Activated CD4-positive, alpha-beta T cell treated with anti-CD3 and anti-CD28 coated beads, Interleukin-2, amount 10 ng/mL, durations not matched to agents 24 days and 14 days (primary cell): ENCODE measurements at regions not wholly inside any gene's neighbourhood (a gene's known extent, or its start where the extent isn't known, plus 50 kb on each side); places are given as distances from the start of the nearest gene placed in this dataset.
"Not testable (repeated sequence)": the region's sequence is repeated elsewhere in the genome, so short reads cannot be mapped to it uniquely, and the experiment has no call there.

Experiments used
- DNase-seq: peaks from one replicate; pipeline ENCODE4 v3.0.0; 2022
- H3K27ac Mint-ChIP-seq: one replicate; pipeline ENCODE4 v1.8.0; 2022; ENCODE audit warnings: mild to moderate bottlenecking, mixed read lengths
- H3K27me3 Mint-ChIP-seq: one replicate; pipeline ENCODE4 v1.8.0; 2022; ENCODE audit warnings: mixed read lengths
- H3K36me3 Mint-ChIP-seq: one replicate; pipeline ENCODE4 v1.8.0; 2022; ENCODE audit warnings: low read depth, mild to moderate bottlenecking, mixed read lengths
- H3K4me1 Mint-ChIP-seq: one replicate; pipeline ENCODE4 v1.8.0; 2021; ENCODE audit warnings: mixed read lengths
- H3K4me3 Mint-ChIP-seq: one replicate; pipeline ENCODE4 v1.8.0; 2022; ENCODE audit warnings: mild to moderate bottlenecking, moderate library complexity, mixed read lengths
- H3K9me3 Mint-ChIP-seq: one replicate; pipeline ENCODE4 v1.8.0; 2021; ENCODE audit warnings: mixed read lengths
- intact Hi-C: fragments of 100-400 bp; cut with micrococcal nuclease; formaldehyde crosslinking; loops from one replicate; pipeline ENCODE4 v1.15.1; 2023

GRCh38 chr15:32342772-32343199 lies 60.3 kb downstream of the GOLGA8K start:
- H3K36me3 Mint-ChIP-seq, H3K27ac Mint-ChIP-seq, H3K4me1 Mint-ChIP-seq, intact Hi-C loops, H3K27me3 Mint-ChIP-seq, H3K9me3 Mint-ChIP-seq, H3K4me3 Mint-ChIP-seq: not testable (repeated sequence)
- peak; percentile 56 for DNase-seq

- H3K27me3 Mint-ChIP-seq, H3K9me3 Mint-ChIP-seq, intact Hi-C loops, H3K4me1 Mint-ChIP-seq, H3K27ac Mint-ChIP-seq, H3K36me3 Mint-ChIP-seq, DNase-seq, H3K4me3 Mint-ChIP-seq: not testable (repeated sequence)
Observed at GRCh38 chr15:32342268-32342667, 60.8 kb downstream of the GOLGA8K start.

GRCh38 chr15:32341530-32341929 lies 61.6 kb downstream of the GOLGA8K start:
- DNase-seq, H3K9me3 Mint-ChIP-seq, H3K27ac Mint-ChIP-seq, H3K27me3 Mint-ChIP-seq, H3K4me3 Mint-ChIP-seq, H3K36me3 Mint-ChIP-seq, intact Hi-C loops, H3K4me1 Mint-ChIP-seq: not testable (repeated sequence)

GRCh38 chr15:32336804-32337203 lies 66.3 kb downstream of the GOLGA8K start:
- not testable (repeated sequence) for H3K4me1 Mint-ChIP-seq

GRCh38 chr15:32323353-32323752 lies 79.7 kb downstream of the GOLGA8K start:
- DNase-seq, H3K4me1 Mint-ChIP-seq, H3K27ac Mint-ChIP-seq, H3K36me3 Mint-ChIP-seq, H3K4me3 Mint-ChIP-seq, intact Hi-C loops, H3K9me3 Mint-ChIP-seq, H3K27me3 Mint-ChIP-seq: not testable (repeated sequence)

More at GRCh38 chr15:32336804-32337203, 66.3 kb downstream of the GOLGA8K start:
- intact Hi-C loops, H3K27me3 Mint-ChIP-seq, H3K36me3 Mint-ChIP-seq, H3K9me3 Mint-ChIP-seq, H3K27ac Mint-ChIP-seq, H3K4me3 Mint-ChIP-seq, DNase-seq: not testable (repeated sequence)

GRCh38 chr15:32319247-32319646 lies 83.8 kb downstream of the GOLGA8K start:
- intact Hi-C loops, H3K4me1 Mint-ChIP-seq, H3K27me3 Mint-ChIP-seq, H3K9me3 Mint-ChIP-seq, H3K36me3 Mint-ChIP-seq, DNase-seq, H3K4me3 Mint-ChIP-seq, H3K27ac Mint-ChIP-seq: not testable (repeated sequence)

- H3K4me3 Mint-ChIP-seq, H3K27me3 Mint-ChIP-seq, H3K36me3 Mint-ChIP-seq, intact Hi-C loops, H3K9me3 Mint-ChIP-seq, H3K4me1 Mint-ChIP-seq, DNase-seq, H3K27ac Mint-ChIP-seq: not testable (repeated sequence)
Observed at GRCh38 chr15:32316482-32316881, 86.6 kb downstream of the GOLGA8K start.

- H3K9me3 Mint-ChIP-seq, H3K4me1 Mint-ChIP-seq, H3K27ac Mint-ChIP-seq, H3K27me3 Mint-ChIP-seq, intact Hi-C loops, DNase-seq, H3K4me3 Mint-ChIP-seq, H3K36me3 Mint-ChIP-seq: not testable (repeated sequence)
Observed at GRCh38 chr15:32315079-32315939, 87.8 kb downstream of the GOLGA8K start.

- H3K4me1 Mint-ChIP-seq, H3K27me3 Mint-ChIP-seq, H3K36me3 Mint-ChIP-seq, DNase-seq, H3K27ac Mint-ChIP-seq, H3K9me3 Mint-ChIP-seq, intact Hi-C loops, H3K4me3 Mint-ChIP-seq: not testable (repeated sequence)
Observed at GRCh38 chr15:32313446-32314209, 89.5 kb downstream of the GOLGA8K start.

- H3K27me3 Mint-ChIP-seq, H3K4me3 Mint-ChIP-seq, H3K36me3 Mint-ChIP-seq, intact Hi-C loops, H3K4me1 Mint-ChIP-seq, DNase-seq, H3K27ac Mint-ChIP-seq, H3K9me3 Mint-ChIP-seq: not testable (repeated sequence)
Observed at GRCh38 chr15:32312721-32313120, 90.4 kb downstream of the GOLGA8K start.

- H3K4me1 Mint-ChIP-seq, DNase-seq, intact Hi-C loops, H3K9me3 Mint-ChIP-seq, H3K4me3 Mint-ChIP-seq, H3K36me3 Mint-ChIP-seq, H3K27me3 Mint-ChIP-seq, H3K27ac Mint-ChIP-seq: not testable (repeated sequence)
Observed at GRCh38 chr15:32307592-32307991, 95.5 kb downstream of the GOLGA8K start.

- H3K9me3 Mint-ChIP-seq, H3K36me3 Mint-ChIP-seq, H3K27ac Mint-ChIP-seq, DNase-seq, H3K4me3 Mint-ChIP-seq, H3K27me3 Mint-ChIP-seq, H3K4me1 Mint-ChIP-seq, intact Hi-C loops: not testable (repeated sequence)
Observed at GRCh38 chr15:32276200-32276830, 126.8 kb downstream of the GOLGA8K start.

GRCh38 chr15:32253958-32254357 lies 149.1 kb downstream of the GOLGA8K start:
- H3K27me3 Mint-ChIP-seq, H3K36me3 Mint-ChIP-seq, H3K4me1 Mint-ChIP-seq, H3K4me3 Mint-ChIP-seq, DNase-seq, H3K9me3 Mint-ChIP-seq, intact Hi-C loops, H3K27ac Mint-ChIP-seq: not testable (repeated sequence)

- H3K4me3 Mint-ChIP-seq, intact Hi-C loops: not testable (repeated sequence)
Observed at GRCh38 chr15:32249207-32249606, 153.9 kb downstream of the GOLGA8K start.

More at GRCh38 chr15:32249207-32249606, 153.9 kb downstream of the GOLGA8K start:
- DNase-seq, H3K27ac Mint-ChIP-seq, H3K9me3 Mint-ChIP-seq, H3K27me3 Mint-ChIP-seq, H3K4me1 Mint-ChIP-seq, H3K36me3 Mint-ChIP-seq: not testable (repeated sequence)
